ENCODE measurements at regions not wholly inside any gene's neighbourhood (a gene's known extent, or its start where the extent isn't known, plus 50 kb on each side); places are given as distances from the start of the nearest gene placed in this dataset.

DNA sequence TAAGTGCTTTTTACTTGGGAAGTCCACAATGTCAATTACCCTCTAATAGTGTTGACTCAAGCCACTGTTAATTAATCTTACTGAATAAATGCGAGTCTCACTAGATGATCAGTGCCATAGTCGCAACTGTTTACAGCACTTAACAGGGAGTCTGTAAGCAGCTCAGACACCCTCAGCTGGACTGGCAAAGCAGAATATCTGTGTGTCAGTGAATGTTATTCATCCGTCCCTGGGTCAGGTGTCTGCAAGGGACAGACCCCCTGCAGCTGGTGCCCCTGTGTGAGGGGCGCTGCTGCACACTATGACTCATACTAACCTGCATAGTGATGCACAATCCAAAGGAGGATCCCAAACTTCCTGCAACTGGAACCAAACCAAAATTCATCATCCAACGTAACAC, 306.5 kb downstream of the HHIPL2 start:
- TF ChIP-seq ZNF274 (IDR thresholded peaks at IDR 0.05; ENCODE audit: low read depth, low read length) (no peak), YY1 (IDR thresholded peaks at IDR 0.05; ENCODE audit: insufficient read depth, insufficient read length) (no peak), SUZ12 (IDR thresholded peaks at IDR 0.05; ENCODE audit: extremely low read depth, insufficient read depth, insufficient read length) (no peak)

All from NT2/D1 (cell line).